HG02973 (cell line): ENCODE measurements at regions not wholly inside any gene's neighbourhood (a gene's known extent, or its start where the extent isn't known, plus 50 kb on each side); places are given as distances from the start of the nearest gene placed in this dataset.
"Not testable (repeated sequence)": the region's sequence is repeated elsewhere in the genome, so short reads cannot be mapped to it uniquely, and the experiment has no call there.

ENCODE experiments used
- ATAC-seq: cut with Tn5 transposase; IDR thresholded peaks from one replicate; pipeline ENCODE4 v1.9.1; 2021; ENCODE audit warnings: moderate library complexity; ENCODE audit not compliant: unreplicated experiment

DNA sequence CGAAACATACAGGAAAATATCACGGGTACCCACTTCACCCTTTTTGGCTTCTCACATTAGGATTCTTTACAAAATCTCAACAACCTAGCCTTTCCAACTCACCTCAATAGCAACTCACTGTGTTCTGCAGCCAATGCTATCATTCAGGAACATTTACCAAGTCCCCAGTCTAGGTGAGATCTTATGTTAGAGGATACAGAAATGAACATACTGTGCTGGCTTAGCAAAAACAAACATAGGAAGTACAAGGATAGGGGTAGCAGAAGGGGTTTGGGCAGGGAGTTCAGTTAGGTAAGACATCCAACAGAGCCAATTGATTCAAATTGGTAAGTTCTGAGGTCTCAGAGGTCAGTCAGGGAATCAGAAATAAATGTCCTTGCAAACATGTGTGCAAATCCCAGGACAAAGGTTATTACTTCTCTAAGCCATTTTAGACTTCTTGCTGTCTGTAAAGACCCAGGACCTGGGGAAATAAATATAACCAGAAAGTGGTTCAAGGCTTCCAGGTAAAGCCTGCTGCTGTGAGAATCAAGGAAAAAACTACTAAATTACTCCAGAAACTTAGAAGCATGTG lies 556.3 kb upstream of the CHAC2 start:
- ATAC-seq: no peak

DNA sequence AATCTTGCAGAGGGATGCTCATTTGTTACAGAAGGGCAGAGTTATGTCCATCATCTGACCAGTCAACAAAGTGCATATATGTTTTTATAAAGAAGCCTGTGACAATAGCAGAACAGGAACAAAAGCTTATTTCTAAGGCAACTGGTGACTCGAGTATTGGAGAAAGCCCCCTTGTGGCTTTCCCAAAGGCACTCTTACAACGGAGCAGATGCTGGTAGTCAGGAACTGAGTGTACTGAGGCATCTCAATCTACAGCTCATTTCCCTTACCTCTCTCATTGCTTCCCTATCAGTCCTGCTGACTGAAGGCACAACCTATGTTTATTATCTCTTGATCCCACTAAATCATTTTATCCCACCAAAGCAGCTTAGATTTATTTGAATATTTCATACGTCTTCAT lies 557.1 kb upstream of the CHAC2 start:
- ATAC-seq: no peak

DNA sequence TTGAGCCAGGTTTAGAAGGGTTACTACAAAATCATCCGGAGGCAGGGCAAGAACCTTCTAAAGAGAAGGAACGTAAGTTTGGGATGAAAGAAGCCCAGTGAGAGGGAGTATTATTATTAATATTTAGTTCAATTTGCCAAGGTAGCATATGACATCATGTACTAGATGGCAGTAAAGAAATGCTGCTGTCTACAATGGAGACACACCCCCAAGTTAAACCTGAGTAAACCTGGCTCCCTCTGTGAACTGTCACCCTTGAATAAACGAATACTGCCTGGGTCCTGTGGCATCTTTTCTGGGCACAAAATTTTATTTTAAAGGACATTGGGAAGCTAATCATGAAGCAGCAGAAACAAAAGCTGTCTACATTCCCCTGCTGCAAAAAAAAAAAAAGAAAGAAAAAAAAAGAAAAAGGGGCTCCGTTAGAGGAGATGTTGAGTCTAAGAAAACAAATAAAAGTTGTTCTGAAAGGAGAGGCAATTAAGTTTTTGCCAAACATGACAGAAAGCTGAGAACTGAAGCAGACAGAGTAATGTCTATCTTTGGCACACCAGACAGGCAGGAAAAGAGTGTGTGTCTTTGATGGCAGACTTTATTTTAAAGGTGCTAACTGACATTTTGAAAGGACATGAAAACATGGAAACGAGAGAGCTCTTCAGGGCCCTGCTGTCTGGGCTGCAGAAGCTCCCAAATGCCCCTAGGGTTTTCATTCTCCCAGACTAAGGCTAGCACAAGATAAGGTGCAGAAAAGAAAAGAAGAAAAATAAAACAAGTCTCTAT lies 557.7 kb upstream of the CHAC2 start:
- ATAC-seq: no peak

DNA sequence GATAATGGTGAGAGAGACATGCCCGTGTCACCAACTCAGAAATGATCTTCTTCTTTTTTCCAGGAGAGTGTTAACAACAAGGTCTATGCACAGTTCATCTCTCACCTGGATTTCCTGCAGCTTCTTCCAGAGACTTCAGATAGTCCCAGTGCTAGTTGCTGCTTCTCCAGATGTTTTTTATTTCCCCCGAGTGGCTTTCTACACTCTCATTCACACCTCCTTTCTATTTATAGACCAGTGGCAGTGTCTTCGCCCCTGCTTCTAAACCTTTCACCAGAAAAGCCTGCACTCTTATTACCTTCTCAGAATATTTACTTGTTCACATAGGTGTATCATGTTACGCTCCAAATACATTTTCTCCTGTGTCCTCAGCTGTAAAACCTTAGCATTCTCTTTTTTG lies 558.8 kb upstream of the CHAC2 start:
- no peak for ATAC-seq

DNA sequence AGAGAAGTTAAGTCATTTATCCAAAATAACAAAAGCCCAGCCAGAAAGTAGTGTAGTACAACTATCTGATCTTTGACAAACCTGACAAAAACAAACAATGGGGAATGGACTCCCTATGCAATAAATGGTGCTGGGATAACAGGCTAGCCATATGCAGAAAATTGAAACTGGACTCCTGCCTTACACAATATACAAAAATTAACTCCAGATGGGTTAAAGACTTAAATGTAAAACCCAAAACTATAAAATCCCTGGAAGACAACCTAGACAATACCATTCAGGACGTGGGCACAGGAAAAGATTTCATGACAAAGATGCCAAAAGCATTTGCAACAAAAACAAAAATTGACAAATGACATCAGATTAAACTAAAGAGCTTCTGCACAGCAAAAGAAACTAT lies 561.4 kb upstream of the CHAC2 start:
- not testable (repeated sequence) for ATAC-seq

DNA sequence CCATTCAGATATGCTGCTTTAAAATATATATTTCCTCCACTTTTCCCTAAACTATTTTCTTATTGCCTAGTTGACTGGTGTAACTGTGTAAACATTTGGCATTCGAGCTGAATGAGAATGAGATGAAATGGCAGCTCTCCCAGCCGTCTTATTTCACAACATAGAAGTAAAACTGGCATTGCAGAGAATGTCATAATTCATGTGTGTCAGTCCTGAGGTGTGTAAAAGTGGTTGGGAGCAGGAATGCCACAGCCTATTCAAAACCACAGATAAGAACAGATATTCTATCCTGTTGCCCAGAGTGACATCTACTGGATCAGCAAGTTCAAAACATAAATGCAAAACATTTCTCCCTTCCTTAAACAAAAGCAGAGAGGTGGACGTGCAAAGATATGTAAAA lies 565.5 kb upstream of the CHAC2 start:
- ATAC-seq: no peak

DNA sequence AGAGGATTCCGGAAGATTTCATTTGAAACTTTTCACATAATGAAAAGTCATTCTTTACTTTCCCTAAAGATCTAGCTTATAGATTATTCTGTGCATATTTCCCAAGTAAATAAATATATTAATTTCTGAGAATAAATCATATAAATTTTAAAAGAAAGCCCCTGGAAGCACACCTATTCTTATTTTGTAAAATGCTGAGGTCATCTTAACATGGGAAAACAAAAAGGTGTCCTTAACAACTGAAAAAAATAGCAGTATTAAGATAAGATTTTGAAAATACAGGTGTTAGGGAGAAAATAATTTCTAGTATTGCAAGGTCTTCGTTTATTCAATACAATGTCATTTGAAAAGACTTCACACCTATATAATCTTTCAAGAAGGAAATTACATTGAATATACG lies 567.5 kb upstream of the CHAC2 start:
- no peak for ATAC-seq

DNA sequence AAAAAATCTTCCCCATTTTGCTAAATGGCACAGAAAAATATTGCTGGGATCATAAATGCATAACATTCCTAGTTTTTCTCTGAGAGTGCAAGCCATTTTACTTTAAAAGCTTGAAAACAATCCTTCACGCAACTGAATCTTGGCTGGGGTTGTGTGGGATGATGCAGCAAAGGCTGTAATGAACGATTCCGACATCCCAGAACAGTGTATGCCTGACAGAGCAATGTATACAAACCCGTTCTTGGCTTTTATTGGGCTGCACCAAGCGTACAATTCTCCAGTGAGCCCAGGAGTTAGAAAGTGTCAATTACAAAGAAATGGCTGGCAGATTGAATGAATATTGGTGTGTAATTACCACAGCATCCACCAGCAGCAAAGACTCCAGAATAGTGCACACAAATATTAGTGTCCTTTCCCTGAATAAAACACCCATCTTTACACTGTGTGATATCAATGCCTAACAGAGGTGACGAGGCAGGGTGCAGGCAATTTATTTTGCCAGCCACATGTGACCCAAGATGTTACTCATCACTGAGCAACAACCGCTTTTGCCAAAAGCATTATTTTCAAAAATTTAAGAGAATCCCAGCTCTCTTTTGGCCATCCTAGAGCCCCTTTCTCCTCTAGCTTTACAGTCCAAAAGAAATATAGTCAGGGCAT lies 578.6 kb upstream of the CHAC2 start:
- no peak for ATAC-seq

DNA sequence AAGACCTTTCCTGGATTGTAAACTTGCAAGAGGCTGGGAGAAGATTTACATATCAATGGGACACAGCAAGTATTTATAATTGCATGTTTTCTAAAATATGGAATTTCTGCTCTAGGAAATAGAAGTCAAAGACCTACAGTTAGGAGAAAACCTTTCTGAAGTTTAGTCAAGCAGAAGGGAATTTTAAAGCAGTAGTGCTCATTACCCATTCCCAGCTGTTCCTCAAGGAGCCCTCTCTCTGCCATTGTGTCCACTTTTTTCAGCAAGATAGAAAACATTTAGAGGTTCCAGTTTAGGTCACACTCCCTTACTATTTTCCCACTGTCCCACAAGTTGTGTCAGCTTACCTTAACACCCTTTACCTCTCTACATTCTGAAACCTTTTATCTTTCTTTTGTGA lies 584.0 kb upstream of the CHAC2 start:
- no peak for ATAC-seq

DNA sequence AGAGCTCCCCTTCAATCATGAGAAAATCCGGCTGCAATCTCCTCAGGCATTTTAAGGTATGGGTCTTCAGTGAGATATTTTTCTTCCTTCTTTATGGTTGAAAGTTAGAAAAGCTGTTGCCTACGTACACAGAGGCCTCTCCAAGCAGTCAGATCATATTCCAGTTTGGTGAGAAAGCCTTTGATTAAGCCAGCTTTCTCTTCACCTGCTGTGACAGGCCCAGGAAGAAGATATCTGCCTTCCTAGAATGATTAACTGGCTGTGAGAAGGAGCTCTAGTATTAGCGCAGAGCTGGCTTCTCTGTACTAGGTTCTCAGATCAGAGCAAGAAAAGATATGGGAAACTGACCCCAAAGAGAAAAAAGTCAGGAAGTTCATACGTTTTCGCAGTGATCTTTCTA lies 585.0 kb upstream of the CHAC2 start:
- no peak for ATAC-seq

DNA sequence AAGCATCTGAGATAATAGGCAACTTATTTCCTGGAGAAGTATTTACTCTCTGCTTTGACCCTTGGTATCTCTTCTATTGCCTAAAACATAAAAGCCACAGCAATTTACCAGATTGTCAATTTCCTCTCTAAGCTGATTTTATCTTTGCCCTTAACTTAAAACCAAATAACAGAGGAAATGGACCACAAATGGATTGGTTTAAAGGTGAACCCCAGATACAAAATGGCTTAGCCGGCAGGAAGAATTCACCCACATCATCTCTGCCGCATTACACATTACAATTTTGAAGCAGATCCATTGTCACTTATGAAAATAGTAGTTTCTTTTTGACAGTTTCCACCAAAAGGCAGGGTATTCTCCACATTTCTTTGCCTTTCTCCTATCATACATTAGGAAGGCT lies 585.8 kb upstream of the CHAC2 start:
- ATAC-seq: no peak

DNA sequence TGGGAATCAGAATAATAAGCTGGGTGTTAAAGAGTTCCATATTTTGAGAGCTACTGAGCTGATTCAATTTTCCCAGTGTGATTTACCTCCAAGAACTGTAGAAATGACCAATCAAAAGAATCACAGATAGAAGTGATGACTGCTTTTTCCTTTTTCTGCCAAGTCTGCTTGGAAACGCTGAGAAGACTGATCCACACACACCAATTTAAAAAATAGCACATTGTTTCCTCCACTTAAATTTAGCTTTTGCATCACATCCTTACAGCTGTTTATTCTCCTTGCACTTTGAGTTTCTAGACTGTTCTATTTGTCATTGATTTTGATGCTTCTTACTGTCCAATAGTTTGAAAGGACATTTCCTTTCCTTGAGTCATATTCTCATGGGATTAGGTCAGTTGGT lies 590.3 kb upstream of the CHAC2 start:
- ATAC-seq: no peak

DNA sequence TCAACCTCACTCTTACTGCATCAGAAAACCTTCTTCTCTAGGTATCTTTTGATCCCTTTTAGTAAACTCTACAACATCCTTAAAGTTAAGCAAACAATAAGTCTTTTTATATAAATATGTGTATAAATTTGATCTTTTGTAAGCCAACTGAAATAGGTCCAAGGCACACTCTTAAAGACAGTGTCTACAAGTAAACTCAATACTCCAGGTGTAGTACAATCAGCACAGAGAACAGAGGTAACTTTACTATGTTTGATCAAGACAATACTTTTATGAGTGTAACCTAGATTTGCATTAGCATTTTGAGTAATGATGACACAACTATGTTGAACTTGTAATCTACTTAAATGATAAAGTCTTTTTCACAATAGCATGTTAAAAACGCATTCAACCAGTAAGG lies 593.1 kb upstream of the CHAC2 start:
- ATAC-seq: no peak

DNA sequence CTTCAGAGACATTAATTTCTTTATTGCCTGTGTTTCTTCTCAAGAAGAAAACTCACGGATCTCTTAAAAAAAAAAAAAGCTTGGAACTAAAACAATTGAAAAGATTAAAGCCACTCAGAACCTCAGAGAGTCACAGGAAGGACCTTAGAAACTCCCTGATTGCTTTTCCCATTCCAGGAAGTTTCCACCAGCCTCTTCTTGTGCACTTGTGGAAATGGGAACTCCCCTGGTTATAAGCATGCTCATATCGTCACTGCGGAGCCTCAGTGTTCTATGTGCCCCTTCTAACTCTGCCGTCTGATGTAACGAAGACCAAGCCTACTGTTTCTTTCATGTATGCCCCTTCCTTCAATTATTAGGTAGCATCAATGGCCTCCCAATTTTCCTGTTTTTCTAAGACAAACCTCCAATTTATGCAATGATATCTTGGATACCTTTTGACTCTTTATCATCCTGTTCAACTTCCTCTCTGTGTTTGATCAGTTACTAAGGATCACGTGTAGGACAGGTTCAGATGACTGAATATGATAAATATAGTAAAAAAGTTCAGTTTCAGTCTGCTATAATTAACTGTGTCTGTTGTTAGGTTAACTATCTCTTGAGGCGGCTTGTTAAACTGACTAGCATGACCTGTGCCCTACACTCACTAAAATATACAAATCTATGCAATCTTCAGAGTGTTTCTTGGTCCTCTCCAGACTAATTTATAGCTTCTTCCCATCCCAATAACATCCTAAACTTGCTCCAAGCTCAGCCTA lies 593.7 kb upstream of the CHAC2 start:
- no peak for ATAC-seq

DNA sequence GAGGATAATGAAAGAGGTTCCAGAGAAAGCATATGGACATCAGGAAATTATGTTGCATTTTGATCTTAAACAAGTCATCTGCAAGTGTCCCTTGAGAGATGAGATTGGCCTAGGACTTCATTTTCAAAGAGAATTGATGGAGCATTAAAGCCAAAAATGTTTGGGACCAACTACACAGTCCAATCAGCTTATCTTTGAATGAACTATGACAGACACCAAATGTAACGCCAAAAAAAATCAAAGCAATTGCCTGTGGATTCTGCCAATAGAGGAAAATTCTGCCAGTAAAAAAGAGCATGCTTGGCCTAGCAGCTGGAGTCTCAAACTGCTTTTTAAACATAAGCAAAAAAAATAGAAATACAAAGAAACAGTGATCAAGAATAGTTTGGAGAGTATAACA lies 594.5 kb upstream of the CHAC2 start:
- ATAC-seq: no peak

DNA sequence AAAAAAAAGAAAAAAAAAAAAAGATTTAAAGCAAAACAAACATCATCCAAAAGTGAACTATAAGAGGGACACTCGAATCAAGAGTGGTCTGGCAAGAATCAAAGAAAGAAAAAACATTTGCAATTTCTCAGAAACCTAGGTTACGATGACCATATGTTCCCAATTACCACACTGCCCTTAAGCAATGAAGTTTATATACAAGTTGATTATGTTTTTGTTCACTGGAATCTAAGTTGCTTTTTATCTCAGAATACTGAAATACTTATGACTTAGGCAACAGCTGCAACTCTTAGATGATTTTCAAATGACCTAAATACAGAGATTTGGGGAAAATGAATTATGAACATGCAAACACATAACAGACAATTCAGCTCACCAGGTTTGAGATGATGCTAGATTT lies 597.1 kb upstream of the CHAC2 start:
- ATAC-seq: no peak

DNA sequence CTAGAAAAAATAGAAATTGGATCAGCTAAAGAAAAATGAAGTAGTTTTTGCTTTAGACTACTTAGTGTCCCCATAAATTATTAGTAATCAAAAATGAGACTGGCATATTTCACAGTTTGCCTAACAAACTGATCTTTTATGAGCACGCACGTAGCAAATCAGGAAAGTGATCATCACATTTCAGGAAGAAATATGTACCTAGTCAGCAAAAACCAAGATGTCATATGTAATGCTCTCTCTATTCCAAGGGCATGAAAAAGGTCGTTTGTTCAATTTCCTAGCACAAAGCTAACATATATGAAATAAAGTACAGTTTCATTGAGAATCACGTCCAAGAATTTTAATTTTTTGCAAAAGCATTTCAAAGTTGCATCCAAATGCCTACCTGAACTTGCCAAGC lies 600.4 kb upstream of the CHAC2 start:
- no peak for ATAC-seq

DNA sequence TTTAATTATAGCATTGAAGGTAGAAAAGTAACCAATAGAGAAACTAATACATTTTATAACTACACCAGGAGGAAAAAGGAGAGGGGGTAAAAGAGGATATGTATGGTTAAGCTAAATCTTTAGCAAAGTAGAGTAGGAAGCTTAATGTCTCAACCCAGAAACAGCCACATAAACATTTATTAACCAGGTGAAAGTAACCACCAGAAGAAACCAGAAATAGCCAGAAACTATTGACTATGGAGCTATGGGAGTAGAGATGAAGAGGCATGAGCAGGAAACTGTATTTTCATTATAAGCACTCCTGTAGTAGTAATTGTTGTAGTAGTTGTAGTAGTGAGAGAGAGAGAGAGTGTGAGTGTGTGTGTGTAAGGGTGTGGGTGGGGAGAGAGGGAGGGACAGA lies 617.5 kb upstream of the CHAC2 start:
- ATAC-seq: no peak

DNA sequence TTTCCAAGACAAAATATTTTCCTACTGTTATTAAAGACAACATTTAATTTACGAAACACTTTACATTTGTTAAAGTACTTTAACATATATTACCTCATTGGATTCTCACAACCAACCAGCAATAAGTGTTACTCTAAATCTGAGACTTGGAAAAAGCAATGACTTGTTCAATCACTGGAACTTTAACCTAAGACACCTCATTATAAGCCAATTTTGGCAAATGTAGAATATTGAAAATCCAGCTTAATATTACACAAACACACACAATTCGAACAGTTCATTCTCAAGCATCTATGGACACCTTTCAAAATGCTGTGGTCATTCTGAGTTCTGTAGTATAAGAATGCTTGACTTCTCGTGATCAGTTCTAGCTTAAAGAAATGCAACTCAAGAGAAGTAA lies 619.4 kb upstream of the CHAC2 start:
- no peak for ATAC-seq

DNA sequence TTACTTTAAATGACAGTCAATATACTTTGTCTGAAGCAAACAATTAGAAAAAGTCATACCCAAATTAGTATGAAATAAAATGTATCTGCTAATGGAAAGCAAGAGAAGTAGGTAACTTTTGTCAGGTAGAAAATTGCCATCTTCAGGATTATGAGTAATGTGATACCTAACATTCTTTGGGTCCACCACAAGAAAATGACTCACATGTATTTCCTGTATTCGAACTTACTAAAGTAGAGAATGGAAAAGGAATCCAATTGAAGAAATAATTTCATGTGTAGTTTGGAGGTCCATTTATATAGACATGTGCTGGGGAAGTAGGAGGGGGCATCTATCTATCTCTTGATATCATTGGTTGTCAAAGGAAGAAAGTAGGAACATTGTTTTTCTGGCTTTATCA lies 636.2 kb upstream of the CHAC2 start:
- no peak for ATAC-seq

DNA sequence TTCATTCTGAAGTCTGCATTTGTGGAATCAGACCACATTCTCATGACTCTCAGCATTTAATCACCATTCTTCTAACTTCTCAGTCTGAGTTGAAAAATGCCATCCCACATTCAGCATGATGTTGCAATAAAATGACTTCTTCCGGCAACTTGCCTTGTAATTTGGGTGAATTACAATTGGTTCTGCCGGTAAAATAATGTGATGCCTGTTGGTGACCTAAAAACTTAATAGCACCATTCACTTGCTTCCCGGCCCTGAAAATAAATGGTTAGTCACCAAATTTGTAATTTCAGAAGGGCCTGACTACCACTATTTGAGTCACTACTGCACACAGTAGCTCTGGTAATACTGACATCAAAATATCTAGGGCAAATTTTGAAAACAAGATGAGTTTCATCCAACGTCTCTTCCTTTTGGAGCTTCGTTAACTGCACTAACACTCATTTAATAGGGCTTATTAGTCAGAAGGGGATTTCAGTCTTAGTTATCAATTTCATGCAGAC lies 637.1 kb upstream of the CHAC2 start:
- ATAC-seq: no peak

DNA sequence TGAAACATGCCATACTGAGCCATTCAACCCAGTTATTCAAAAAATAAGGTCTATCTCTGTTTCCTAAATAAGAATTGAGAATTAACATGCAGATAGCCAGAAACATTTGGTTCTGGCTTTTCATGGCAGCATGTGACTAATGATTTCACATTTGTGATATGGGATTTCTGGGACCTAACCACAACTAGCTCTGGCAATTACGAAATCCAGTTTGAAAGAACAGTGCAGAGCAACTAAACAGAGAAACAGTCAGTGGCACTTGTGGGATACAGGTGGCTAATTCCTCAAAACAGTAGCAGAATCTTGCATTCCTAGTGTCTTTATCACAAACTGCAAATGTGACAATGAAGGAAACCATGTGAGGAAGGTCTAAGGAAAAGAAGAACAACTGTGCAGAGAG lies 637.8 kb upstream of the CHAC2 start:
- no peak for ATAC-seq
